SHP77 treated with DMSO at 0.1 percent for 48 hours (cell line): ENCODE measurements at regions not wholly inside any gene's neighbourhood (a gene's known extent, or its start where the extent isn't known, plus 50 kb on each side); places are given as distances from the start of the nearest gene placed in this dataset.

Experiments
- DNase-seq: peaks from one replicate; lab custom pipeline; 2025; lab: John Stamatoyannopoulos, UW

DNA sequence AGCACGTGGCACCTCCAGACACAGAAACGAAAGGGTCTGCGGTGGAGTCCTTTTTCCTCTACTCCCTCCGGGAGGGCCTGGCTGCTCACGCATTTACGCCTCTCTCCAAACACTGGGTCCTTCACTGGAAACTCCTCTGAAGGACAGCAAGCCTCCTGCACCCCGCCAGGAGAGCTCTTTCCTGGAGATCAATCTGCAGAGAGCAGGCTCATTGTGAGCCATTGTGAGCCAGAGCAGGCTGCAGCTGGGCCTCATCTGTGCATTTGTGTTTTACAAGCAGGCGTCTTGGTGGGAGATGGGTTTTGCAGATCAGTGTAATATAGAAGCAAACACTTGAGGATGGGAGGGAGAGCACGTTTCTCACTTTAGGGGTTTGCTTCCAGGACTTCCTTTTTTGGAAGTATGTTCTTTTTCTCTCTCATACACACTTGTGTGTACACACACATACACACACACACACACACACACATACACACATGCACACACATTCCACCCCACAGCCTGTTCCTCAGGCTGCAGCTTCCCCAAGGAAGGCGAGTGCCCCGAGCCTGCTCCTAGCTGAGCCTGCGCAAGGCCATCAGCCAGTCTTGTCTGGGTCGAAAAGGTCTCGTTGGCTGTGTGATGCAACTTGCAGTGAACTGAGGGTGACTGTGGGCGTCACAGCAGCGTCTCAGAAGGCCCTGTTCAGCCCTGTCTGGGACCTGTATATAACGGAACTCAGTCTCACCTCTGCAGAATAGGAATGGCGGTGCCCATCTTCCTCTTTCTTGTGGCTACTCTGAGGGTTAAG is 163.5 kb downstream of the GLI2 start:
- DNase-seq: no peak

DNA sequence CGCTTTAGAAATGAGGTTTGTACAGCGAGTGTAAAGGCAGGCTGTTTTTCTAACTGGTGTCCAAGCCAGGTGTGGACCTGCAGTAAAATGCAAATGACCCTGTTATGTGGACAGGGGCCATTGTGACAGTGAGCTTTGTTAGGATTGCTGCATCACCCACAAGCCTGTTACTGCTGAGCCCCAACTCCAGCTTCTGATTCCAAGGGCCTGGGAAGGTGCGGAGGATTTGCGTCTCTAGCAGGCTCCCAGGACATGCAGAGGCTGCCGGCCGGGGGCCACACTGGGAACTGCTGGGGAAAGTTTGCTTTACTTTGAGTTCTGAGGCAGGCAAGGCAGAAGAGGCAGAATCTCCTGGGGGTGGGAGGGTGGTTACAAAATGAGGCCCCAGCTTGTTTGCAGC is 164.1 kb downstream of the GLI2 start:
- no peak for DNase-seq

DNA sequence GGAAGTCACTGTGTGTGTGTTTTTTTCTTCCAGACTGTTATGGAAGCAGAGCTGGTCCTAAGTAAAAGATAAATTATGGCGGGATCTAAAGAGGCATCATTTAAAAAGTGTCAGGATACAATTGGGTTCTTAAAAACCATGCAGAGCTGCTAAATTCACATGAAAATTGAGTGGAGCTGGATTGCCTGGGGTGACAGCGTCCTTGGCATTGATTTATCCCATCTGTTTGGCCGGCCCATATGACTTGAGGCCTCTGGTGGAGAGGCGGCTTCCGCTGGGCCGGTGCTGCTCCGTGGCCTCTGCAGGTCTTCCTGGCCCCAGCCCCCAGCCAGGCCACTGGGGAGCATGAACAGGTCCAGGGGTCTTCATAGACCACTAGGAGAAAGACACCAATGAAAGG is 165.5 kb downstream of the GLI2 start:
- no peak for DNase-seq

GRCh38 chr2:120902592-120902991 is 166.9 kb downstream of the GLI2 start:
- DNase-seq: no peak

DNA sequence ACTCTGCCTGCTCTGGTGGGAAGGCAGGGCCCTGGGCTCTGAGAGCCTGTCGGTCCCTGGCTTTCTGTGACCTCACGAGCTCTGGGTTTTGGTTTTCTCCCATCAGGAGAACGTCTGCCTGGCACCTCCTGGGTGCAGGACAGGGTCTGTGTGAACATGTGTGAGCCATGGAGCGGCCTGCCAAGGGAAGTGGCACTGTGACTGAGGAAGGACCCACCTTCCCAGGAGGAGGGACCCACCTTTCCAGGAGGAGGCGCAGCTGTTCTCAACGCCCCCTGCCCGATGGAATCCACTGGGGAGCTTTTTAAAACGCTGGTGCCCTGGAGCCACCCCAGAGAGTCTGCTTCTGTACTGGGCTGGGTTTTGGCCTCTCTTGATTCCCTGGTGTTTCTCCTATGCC is 168.7 kb downstream of the GLI2 start:
- DNase-seq: no peak

GRCh38 chr2:120904830-120905234 is 169.2 kb downstream of the GLI2 start:
- DNase-seq: no peak

- DNase-seq: no peak
These were observed 169.6 kb downstream of the GLI2 start for GRCh38 chr2:120905298-120905697.

DNA sequence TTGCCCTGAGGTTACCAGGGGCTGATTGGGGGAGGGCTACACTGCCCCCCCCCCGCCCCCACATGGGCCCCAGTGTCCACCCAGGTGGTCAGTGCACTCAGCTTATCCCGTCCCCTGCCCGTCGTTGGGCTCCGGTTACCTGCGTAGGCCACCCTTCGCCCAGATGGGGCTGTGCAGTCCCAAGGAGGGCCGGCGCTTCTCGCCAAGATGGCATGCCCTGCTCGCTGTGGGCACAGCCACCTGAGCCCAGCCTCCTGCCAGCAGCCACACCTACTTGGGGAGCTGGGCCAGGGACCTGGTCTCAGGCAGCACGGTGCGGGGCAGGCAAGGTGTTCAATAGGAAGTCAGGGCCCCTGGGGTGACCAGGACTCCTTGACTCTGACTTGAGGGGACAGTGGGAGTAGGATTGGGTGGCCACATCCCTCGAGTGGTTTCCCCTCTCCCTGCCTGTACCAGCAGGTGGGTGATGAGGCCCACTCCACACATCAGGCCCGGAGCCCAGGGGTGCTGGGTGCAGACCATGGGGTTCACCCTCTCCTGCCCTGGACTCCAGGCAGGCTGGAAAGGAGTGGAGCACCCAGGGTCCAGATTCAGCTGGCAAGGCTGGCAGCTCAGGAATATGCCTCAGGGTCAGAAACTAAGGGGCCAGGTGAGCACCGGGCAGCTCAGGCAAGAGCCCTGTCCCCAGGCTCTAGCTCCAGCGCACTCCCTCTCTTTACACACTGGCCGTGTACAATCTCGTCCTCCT is 170.3 kb downstream of the GLI2 start:
- no peak for DNase-seq

- no peak for DNase-seq
These were observed 171.2 kb downstream of the GLI2 start for GRCh38 chr2:120906914-120907313.

GRCh38 chr2:120907822-120908221 is 172.2 kb downstream of the GLI2 start:
- no peak for DNase-seq

GRCh38 chr2:120908314-120908975 is 172.8 kb downstream of the GLI2 start:
- DNase-seq: no peak

- DNase-seq: no peak
These were observed 173.4 kb downstream of the GLI2 start for GRCh38 chr2:120909102-120909501.

GRCh38 chr2:120910164-120910563 is 174.5 kb downstream of the GLI2 start:
- DNase-seq: no peak

GRCh38 chr2:120910956-120911951 is 175.6 kb downstream of the GLI2 start:
- no peak for DNase-seq

GRCh38 chr2:120912101-120912985 is 176.7 kb downstream of the GLI2 start:
- no peak for DNase-seq

GRCh38 chr2:120913972-120914838 is 178.5 kb downstream of the GLI2 start:
- no peak for DNase-seq

DNA sequence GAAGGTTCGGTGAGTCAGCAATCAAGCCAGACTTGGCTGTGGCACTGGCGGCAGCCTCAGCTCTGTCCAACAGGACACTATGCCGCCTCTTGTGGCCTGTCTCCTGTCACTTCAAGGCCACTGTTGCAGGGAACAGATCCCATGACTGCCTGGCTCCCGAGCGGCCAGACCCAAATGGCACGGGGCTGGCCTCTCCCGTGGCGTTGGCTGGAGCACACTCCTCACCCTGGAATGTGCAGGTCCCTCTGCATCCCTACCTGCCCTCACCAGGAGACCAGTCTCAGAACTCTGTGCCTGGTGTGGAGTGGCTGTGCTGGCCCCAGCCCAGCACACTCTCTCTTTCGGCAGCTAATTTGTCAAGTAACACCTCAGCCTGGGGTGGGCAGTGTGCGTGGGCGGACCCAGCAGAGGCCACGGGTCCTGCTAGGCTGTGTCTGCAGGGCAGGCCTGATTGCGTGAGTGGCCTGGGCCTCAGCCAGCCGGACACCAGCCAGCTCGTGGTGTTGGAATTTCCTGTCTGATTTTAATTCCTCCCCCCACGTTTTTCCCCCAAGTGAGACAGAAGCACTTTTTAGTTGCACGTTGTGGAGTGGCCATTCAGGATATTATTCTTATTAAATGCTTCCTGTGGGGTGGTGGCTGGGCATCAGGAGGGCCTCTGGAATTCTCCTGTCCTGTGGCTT is 179.3 kb downstream of the GLI2 start:
- DNase-seq: no peak

- no peak for DNase-seq
These were observed 180.0 kb downstream of the GLI2 start for GRCh38 chr2:120915670-120916069.

GRCh38 chr2:120916446-120916845 is 180.8 kb downstream of the GLI2 start:
- DNase-seq: no peak
